Lower leg skin (tissue), 4 donors: ENCODE measurements at regions not wholly inside any gene's neighbourhood (a gene's known extent, or its start where the extent isn't known, plus 50 kb on each side); places are given as distances from the start of the nearest gene placed in this dataset.

Source experiments
- DNase-seq, 2 donors: peaks; one replicate each; pipeline ENCODE4 v3.0.0-alpha.2; 2019; ENCODE audit warnings: low spot score in 2 of 2
- H3K4me3 ChIP-seq: fragments of 200-600 bp; sonication (generic); 2 replicates; pipeline ENCODE4 v1.5.1; 2017; ENCODE audit warnings: mild to moderate bottlenecking, low read depth; ENCODE audit not compliant: poor library complexity, severe bottlenecking
- POLR2A ChIP-seq, 2 donors: fragments of 450-650 bp; IDR thresholded peaks; one replicate each; pipeline ENCODE4 v1.6.1; 2016 to 2017; ENCODE audit warnings: antibody characterized with exemption in 2 of 2, mild to moderate bottlenecking in 1 of 2, moderate library complexity in 1 of 2
- WGBS, 2 donors: methylation state at CpG; one replicate each; pipeline ENCODE4 v1.1.5; 2018; 5-methylcytosine and 5-hydroxymethylcytosine counted together
- intact Hi-C: fragments of 100-400 bp; cut with DNase I; formaldehyde crosslinking; loops from one replicate; pipeline ENCODE4 v1.15.0; 2023; ENCODE audit warnings: low total_unique reads
- TF ChIP-seq, protein P1 (sequence below), 3 donors: fragments of 450-650 bp; IDR thresholded peaks; one replicate each; pipeline ENCODE4 v1.5.1; 2016; ENCODE audit warnings: antibody characterized with exemption in 3 of 3, mild to moderate bottlenecking in 3 of 3, moderate library complexity in 2 of 3

DNA sequence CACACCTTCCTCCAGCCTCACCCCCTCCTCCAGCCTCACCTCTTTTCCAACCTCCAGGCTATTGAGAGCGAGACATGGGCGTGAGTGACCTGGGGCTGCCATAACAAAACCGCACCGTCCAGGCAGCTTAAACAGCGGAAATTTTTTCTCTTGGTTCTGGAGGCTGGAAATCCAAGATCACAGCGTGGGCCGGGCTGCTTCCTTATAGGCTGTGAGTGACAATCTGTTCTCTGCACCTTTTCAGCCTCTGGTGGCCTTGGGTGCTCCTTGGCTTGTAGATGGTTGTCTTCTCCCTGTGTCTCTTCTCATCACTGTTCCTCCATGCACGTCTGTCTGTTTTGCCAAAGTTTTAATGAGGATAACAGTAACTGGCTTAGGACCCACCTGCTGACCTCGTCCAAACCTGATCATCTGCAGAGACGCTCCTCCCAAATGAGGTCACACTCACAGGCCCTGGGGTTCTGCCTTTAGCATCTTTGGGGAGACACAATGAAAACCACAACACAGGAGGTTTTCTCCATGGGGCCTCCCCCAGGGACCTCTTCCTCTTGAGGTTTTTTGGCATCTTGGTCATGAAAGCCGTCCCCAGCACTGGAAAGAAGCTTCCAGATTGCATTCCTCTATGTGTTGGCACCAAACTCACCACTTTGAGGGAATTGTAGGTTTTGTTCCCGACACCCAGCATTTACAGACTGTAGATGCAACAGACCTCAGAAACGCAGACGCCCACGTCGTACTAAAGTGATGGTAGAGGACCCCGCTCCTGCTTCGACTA, 878.1 kb downstream of the BRD1 start:
- DNase-seq = peak; percentile 3 to 39
- TF ChIP-seq POLR2A (IDR thresholded peaks at IDR 0.05) = no peak
- TF ChIP-seq, protein P1, sequence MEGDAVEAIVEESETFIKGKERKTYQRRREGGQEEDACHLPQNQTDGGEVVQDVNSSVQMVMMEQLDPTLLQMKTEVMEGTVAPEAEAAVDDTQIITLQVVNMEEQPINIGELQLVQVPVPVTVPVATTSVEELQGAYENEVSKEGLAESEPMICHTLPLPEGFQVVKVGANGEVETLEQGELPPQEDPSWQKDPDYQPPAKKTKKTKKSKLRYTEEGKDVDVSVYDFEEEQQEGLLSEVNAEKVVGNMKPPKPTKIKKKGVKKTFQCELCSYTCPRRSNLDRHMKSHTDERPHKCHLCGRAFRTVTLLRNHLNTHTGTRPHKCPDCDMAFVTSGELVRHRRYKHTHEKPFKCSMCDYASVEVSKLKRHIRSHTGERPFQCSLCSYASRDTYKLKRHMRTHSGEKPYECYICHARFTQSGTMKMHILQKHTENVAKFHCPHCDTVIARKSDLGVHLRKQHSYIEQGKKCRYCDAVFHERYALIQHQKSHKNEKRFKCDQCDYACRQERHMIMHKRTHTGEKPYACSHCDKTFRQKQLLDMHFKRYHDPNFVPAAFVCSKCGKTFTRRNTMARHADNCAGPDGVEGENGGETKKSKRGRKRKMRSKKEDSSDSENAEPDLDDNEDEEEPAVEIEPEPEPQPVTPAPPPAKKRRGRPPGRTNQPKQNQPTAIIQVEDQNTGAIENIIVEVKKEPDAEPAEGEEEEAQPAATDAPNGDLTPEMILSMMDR (IDR thresholded peaks at IDR 0.05) = no peak
- no peak overlapping the region for H3K4me3 ChIP-seq
- WGBS, 2 donors = 67 to 75% methylated on average over 18 of the region's 18 CpGs
- intact Hi-C loops = no loop called here

DNA sequence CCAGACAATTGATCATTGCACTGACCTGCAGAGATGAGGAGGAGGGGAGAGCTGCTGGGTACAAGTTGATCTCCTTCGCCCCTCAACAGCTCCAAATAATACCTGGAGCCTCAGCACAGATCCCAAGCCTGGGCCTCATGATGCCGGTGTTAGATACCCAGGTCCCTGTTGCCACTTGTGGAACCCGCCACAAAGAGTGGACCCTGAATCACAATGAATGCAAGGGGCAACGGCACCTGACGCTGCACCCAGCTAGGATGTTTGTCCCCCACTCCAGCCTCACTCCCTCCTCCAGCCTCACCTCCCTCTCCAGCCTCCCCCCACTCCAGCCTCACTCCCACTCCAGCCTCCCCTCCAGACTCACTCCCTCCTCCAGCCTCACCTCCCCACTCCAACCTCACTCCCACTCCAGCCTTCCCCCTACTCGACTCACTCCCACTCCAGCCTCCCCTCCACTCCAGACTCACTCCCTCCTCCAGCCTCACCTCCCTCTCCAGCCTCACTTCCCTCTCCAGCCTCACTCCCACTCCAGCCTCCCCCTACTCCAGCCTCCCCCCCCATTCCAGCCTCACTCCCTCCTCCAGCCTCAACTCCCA, 879.0 kb downstream of the BRD1 start:
- DNase-seq = peak; percentile 4 to 48
- TF ChIP-seq POLR2A (IDR thresholded peaks at IDR 0.05) = no peak
- TF ChIP-seq, protein P1 (IDR thresholded peaks at IDR 0.05) = no peak
- no peak overlapping the region for H3K4me3 ChIP-seq
- 84 to 88% methylated on average over 6 of the region's 6 CpGs for WGBS, 2 donors
- intact Hi-C loops = no loop called here

DNA sequence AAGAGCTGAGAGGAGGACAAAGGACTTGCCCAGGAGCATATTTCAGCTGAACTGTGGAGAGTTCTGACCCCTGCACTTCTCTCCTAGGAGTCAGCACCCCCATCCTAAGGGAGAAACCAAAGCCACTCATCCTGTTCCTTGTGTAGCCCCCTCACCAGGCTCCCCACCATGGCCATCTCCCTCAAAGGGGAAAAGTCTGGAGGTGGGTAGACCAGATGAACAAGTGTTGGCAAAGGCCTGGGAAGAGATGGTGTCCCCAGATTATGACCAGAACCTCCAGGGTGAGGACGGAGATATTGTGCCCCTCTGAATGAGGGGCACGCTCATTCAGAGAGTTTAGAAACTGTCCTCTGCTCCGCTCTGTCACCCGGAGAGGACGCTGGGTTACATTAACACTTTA, 880.0 kb downstream of the BRD1 start:
- TF ChIP-seq POLR2A (IDR thresholded peaks at IDR 0.05) = no peak
- TF ChIP-seq, protein P1 (IDR thresholded peaks at IDR 0.05) = no peak
- no peak overlapping the region for H3K4me3 ChIP-seq
- peak; percentile 3 to 53 for DNase-seq
- intact Hi-C loops = no loop called here
- WGBS, 2 donors = 72 to 79% methylated on average over 5 of the region's 5 CpGs

DNA sequence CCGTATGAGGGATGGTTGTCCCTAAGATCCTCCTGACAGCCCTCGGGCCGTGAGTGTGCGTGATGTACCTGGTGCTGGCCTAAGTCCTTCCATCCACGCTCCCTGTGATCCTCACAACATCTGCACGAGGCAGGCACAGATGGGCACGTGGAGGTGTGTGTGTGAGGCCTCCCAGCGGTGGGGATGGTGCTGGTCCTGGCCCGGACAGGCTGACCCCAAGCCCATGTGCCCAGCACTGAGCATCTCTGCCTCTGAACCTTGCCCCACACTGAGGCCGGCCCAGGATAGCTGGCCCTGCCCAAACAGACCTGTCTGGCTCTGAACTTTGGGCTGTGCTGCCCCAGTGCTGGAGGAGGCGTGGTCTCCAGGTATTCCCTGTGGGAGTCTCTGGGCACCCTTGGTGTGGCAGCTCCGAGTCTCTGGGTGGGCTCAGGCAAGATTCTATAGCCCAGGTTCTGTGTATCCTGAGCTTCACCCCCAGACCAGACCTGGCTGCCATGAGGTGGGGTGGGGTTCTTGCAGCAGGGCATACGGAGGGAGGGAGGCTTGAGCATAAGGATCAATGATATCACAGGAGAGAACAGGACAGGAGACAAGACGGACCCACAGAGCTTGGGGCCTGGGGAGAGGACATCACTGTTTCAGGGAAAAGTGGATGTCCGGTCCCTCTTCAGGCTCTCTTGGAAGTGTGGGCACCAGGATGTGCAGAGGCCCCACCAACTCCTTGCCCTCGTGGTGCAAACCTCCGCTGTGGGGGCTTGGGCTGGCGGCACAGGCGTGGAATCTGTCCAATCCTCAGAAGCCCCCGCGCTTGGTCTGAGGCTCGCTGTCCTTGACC, 881.8 kb downstream of the BRD1 start:
- TF ChIP-seq, protein P1 (IDR thresholded peaks at IDR 0.05) = no peak
- no peak for TF ChIP-seq POLR2A (IDR thresholded peaks at IDR 0.05)
- intact Hi-C loops = no loop called here
- WGBS, 2 donors = 87 to 90% methylated on average over 17 to 21 of the region's 22 CpGs
- no peak overlapping the region for H3K4me3 ChIP-seq
- peak; percentile 9 to 66 for DNase-seq

DNA sequence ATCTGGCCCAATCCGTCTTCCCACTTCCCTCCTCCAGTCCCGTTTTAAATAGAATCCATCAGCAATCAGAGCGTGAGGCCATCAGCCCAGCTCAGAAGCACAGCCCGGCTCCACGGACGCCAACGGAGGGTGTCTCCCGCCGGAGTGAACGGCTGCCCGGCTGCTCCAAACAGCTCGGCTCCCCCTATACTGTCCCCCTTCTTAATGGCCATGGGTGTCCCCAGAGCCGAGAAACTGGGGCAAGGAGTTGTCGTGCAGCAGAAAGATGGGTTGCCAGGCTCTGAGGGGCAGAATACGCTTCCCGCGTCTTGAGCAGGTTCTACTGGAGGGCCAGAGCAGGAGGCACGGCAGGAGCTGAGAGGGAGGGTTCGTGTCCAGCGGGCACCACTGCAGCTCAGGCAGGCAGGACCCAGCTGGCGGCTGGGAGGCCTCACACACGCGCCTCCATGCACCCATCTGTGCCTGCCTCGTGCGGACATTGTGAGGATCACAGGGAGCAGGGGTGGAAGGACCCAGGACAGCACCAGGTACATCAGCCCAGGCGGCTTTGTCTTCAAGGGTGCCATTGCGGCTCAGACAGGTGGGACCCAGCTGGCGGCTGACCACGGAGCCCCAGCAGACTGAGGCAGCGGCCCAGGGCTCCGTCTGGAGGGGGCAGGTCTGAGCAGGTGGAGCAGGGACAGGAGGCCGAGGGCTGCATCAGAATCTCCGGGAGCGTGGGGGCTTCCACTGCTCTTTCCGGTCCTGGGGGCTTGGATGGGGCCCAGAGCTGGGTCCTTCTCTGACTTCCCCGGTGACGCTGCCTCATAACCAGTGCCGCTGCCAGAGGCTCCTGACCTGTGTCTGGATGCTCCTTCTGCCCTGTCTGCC, 882.7 kb downstream of the BRD1 start:
- intact Hi-C loops = no loop called here
- H3K4me3 ChIP-seq = no peak overlapping the region
- WGBS, 2 donors = 79 to 81% methylated on average over 30 to 37 of the region's 38 CpGs
- TF ChIP-seq POLR2A (IDR thresholded peaks at IDR 0.05) = no peak
- TF ChIP-seq, protein P1 (IDR thresholded peaks at IDR 0.05) = no peak
- peak; percentile 3 to 76 for DNase-seq
